GM19328 (cell line): ENCODE measurements at regions not wholly inside any gene's neighbourhood (a gene's known extent, or its start where the extent isn't known, plus 50 kb on each side); places are given as distances from the start of the nearest gene placed in this dataset.
"Not testable (repeated sequence)": the region's sequence is repeated elsewhere in the genome, so short reads cannot be mapped to it uniquely, and the experiment has no call there.

ENCODE experiments used
- ATAC-seq: cut with Tn5 transposase; IDR thresholded peaks from one replicate; pipeline ENCODE4 v1.9.1; 2021; ENCODE audit warnings: mild to moderate bottlenecking, moderate library complexity; ENCODE audit not compliant: unreplicated experiment

GRCh38 chr5:120813551-120813950 lies 349.5 kb downstream of the PRR16 start:
- no peak for ATAC-seq

GRCh38 chr5:120817044-120817985 lies 353.2 kb downstream of the PRR16 start:
- ATAC-seq = no peak

GRCh38 chr5:120818128-120818527 lies 354.0 kb downstream of the PRR16 start:
- ATAC-seq = no peak

- ATAC-seq = no peak
Measured at GRCh38 chr5:120823328-120823727, 359.2 kb downstream of the PRR16 start.

GRCh38 chr5:120831646-120832045 lies 367.5 kb downstream of the PRR16 start:
- not testable (repeated sequence) for ATAC-seq

GRCh38 chr5:120841830-120842229 lies 377.7 kb downstream of the PRR16 start:
- ATAC-seq = no peak

- ATAC-seq = no peak
Measured at GRCh38 chr5:120843390-120843980, 379.4 kb downstream of the PRR16 start.

- no peak for ATAC-seq
Measured at GRCh38 chr5:120848883-120849282, 384.8 kb downstream of the PRR16 start.

- ATAC-seq = no peak
Measured at GRCh38 chr5:120852222-120852860, 388.2 kb downstream of the PRR16 start.

GRCh38 chr5:120866997-120867396 lies 402.9 kb downstream of the PRR16 start:
- no peak for ATAC-seq

- ATAC-seq = no peak
Measured at GRCh38 chr5:120869831-120870230, 405.7 kb downstream of the PRR16 start.

- no peak for ATAC-seq
Measured at GRCh38 chr5:120872297-120872696, 408.2 kb downstream of the PRR16 start.

GRCh38 chr5:120873083-120873482 lies 409.0 kb downstream of the PRR16 start:
- ATAC-seq = no peak

- ATAC-seq = no peak
Measured at GRCh38 chr5:120874081-120874862, 410.2 kb downstream of the PRR16 start.

- no peak for ATAC-seq
Measured at GRCh38 chr5:120882038-120882775, 418.1 kb downstream of the PRR16 start.

GRCh38 chr5:120886351-120886860 lies 422.3 kb downstream of the PRR16 start:
- ATAC-seq = no peak

- no peak for ATAC-seq
Measured at GRCh38 chr5:120895660-120896059, 431.6 kb downstream of the PRR16 start.

- ATAC-seq = no peak
Measured at GRCh38 chr5:120901199-120901598, 437.1 kb downstream of the PRR16 start.

GRCh38 chr5:120907953-120908352 lies 443.9 kb downstream of the PRR16 start:
- no peak for ATAC-seq

GRCh38 chr5:120910629-120911028 lies 446.5 kb downstream of the PRR16 start:
- ATAC-seq = no peak
